Memory B cell (primary cell): ENCODE measurements at regions not wholly inside any gene's neighbourhood (a gene's known extent, or its start where the extent isn't known, plus 50 kb on each side); places are given as distances from the start of the nearest gene placed in this dataset.
A peak's percentile ranks its signal among the peaks of the same experiment; 100 is the strongest.
"Not testable (repeated sequence)": the region's sequence is repeated elsewhere in the genome, so short reads cannot be mapped to it uniquely, and the experiment has no call there.

Experiments used
- ATAC-seq: fragments of 150-1000 bp; cut with Tn5 transposase; 2 replicates; pipeline ENCODE4 v1.10.0; 2021; ENCODE audit warnings: low read depth, mild to moderate bottlenecking, moderate library complexity
- DNase-seq, 2 donors: peaks; one replicate each; pipeline ENCODE4 v3.0.0; 2022; ENCODE audit warnings: low spot score in 2 of 2
- H3K27ac Mint-ChIP-seq: one replicate; pipeline ENCODE4 v1.8.0; 2022; ENCODE audit warnings: mild to moderate bottlenecking, moderate library complexity, mixed read lengths
- H3K27me3 Mint-ChIP-seq: one replicate; pipeline ENCODE4 v1.8.0; 2022; ENCODE audit warnings: mixed read lengths
- H3K36me3 Mint-ChIP-seq: one replicate; pipeline ENCODE4 v1.8.0; 2022; ENCODE audit warnings: mild to moderate bottlenecking, mixed read lengths
- H3K4me1 Mint-ChIP-seq: one replicate; pipeline ENCODE4 v1.8.0; 2022; ENCODE audit warnings: mixed read lengths
- H3K4me3 Mint-ChIP-seq: one replicate; pipeline ENCODE4 v1.8.0; 2022; ENCODE audit warnings: mild to moderate bottlenecking, moderate library complexity, mixed read lengths
- H3K9me3 Mint-ChIP-seq: one replicate; pipeline ENCODE4 v1.8.0; 2022; ENCODE audit warnings: mixed read lengths

GRCh38 chr4:62449538-62449937 is 1249.4 kb downstream of the ADGRL3 start:
- Mint-ChIP-seq H3K4me3 (no peak overlapping the region), H3K9me3 (peaks cover 3% of the 10 kb centered on the region), H3K36me3 (no peaks in the 10 kb centered on the region), H3K27me3 (no peaks in the 10 kb centered on the region), H3K27ac (no peak overlapping the region), H3K4me1 (no peaks in the 10 kb centered on the region)
- DNase-seq = no peak
- ATAC-seq = no peak

- ATAC-seq (no peak), DNase-seq (no peak)
- H3K36me3 Mint-ChIP-seq = no peaks in the 10 kb centered on the region
- no peak overlapping the region for H3K4me3 Mint-ChIP-seq
- H3K4me1 Mint-ChIP-seq = no peaks in the 10 kb centered on the region
- H3K9me3 Mint-ChIP-seq = peaks cover 5% of the 10 kb centered on the region
- H3K27ac Mint-ChIP-seq = no peak overlapping the region
- no peaks in the 10 kb centered on the region for H3K27me3 Mint-ChIP-seq
Measured at GRCh38 chr4:62448911-62449310, 1248.8 kb downstream of the ADGRL3 start.

- H3K4me1 Mint-ChIP-seq = no peaks in the 10 kb centered on the region
- DNase-seq (no peak), ATAC-seq (no peak)
- H3K4me3 Mint-ChIP-seq = no peak overlapping the region
- H3K27ac Mint-ChIP-seq = no peak overlapping the region
- no peaks in the 10 kb centered on the region for H3K36me3 Mint-ChIP-seq
- peaks cover 15% of the 10 kb centered on the region for H3K9me3 Mint-ChIP-seq
- no peaks in the 10 kb centered on the region for H3K27me3 Mint-ChIP-seq
Measured at GRCh38 chr4:62439051-62439450, 1238.9 kb downstream of the ADGRL3 start.

GRCh38 chr4:62434921-62435320 is 1234.8 kb downstream of the ADGRL3 start:
- Mint-ChIP-seq H3K27me3 (no peaks in the 10 kb centered on the region), H3K36me3 (no peaks in the 10 kb centered on the region), H3K4me3 (no peak overlapping the region), H3K9me3 (peaks cover 7% of the 10 kb centered on the region), H3K27ac (no peak overlapping the region), H3K4me1 (no peaks in the 10 kb centered on the region)
- DNase-seq = no peak
- ATAC-seq = no peak

GRCh38 chr4:62431513-62432231 is 1231.5 kb downstream of the ADGRL3 start:
- not testable (repeated sequence) for ATAC-seq, H3K9me3 Mint-ChIP-seq, H3K27ac Mint-ChIP-seq

GRCh38 chr4:62429297-62429696 is 1229.2 kb downstream of the ADGRL3 start:
- no peak overlapping the region for H3K4me3 Mint-ChIP-seq
- ATAC-seq = no peak
- no peaks in the 10 kb centered on the region for H3K36me3 Mint-ChIP-seq
- H3K27ac Mint-ChIP-seq = no peak overlapping the region
- no peak for DNase-seq
- no peaks in the 10 kb centered on the region for H3K27me3 Mint-ChIP-seq
- H3K4me1 Mint-ChIP-seq = no peaks in the 10 kb centered on the region
- peaks cover 4% of the 10 kb centered on the region for H3K9me3 Mint-ChIP-seq

More at GRCh38 chr4:62431513-62432231, 1231.5 kb downstream of the ADGRL3 start:
- H3K36me3 Mint-ChIP-seq, DNase-seq, H3K27me3 Mint-ChIP-seq, H3K4me3 Mint-ChIP-seq, H3K4me1 Mint-ChIP-seq: not testable (repeated sequence)

GRCh38 chr4:62415256-62415655 is 1215.1 kb downstream of the ADGRL3 start:
- H3K9me3 Mint-ChIP-seq = peaks cover 9% of the 10 kb centered on the region
- no peak for DNase-seq
- H3K4me1 Mint-ChIP-seq = no peaks in the 10 kb centered on the region
- H3K27me3 Mint-ChIP-seq = no peaks in the 10 kb centered on the region
- H3K36me3 Mint-ChIP-seq = no peaks in the 10 kb centered on the region
- H3K4me3 Mint-ChIP-seq = no peak overlapping the region
- H3K27ac Mint-ChIP-seq = no peak overlapping the region
- ATAC-seq = no peak

GRCh38 chr4:62414563-62414962 is 1214.4 kb downstream of the ADGRL3 start:
- no peak for DNase-seq
- peaks cover 10% of the 10 kb centered on the region for H3K9me3 Mint-ChIP-seq
- H3K36me3 Mint-ChIP-seq = no peaks in the 10 kb centered on the region
- ATAC-seq = no peak
- H3K27ac Mint-ChIP-seq = no peak overlapping the region
- H3K4me3 Mint-ChIP-seq = no peak overlapping the region
- H3K27me3 Mint-ChIP-seq = no peaks in the 10 kb centered on the region
- H3K4me1 Mint-ChIP-seq = no peaks in the 10 kb centered on the region

GRCh38 chr4:62410371-62411003 is 1210.4 kb downstream of the ADGRL3 start:
- Mint-ChIP-seq H3K4me1 (no peaks in the 10 kb centered on the region), H3K36me3 (no peaks in the 10 kb centered on the region), H3K9me3 (peaks cover 4% of the 10 kb centered on the region), H3K4me3 (no peak overlapping the region), H3K27me3 (no peaks in the 10 kb centered on the region), H3K27ac (no peak overlapping the region)
- no peak for ATAC-seq
- DNase-seq = no peak

GRCh38 chr4:62408454-62408853 is 1208.3 kb downstream of the ADGRL3 start:
- Mint-ChIP-seq H3K4me1 (no peaks in the 10 kb centered on the region), H3K27me3 (no peaks in the 10 kb centered on the region), H3K27ac (no peak overlapping the region), H3K36me3 (no peaks in the 10 kb centered on the region), H3K4me3 (no peak overlapping the region), H3K9me3 (peaks cover 6% of the 10 kb centered on the region)
- ATAC-seq (no peak), DNase-seq (no peak)

- Mint-ChIP-seq H3K4me3 (no peak overlapping the region), H3K9me3 (peaks cover 6% of the 10 kb centered on the region), H3K36me3 (no peaks in the 10 kb centered on the region), H3K27ac (no peak overlapping the region), H3K27me3 (no peaks in the 10 kb centered on the region), H3K4me1 (no peaks in the 10 kb centered on the region)
- ATAC-seq (no peak), DNase-seq (no peak)
Measured at GRCh38 chr4:62407534-62407933, 1207.4 kb downstream of the ADGRL3 start.

GRCh38 chr4:62402088-62402806 is 1202.1 kb downstream of the ADGRL3 start:
- ATAC-seq (no peak), DNase-seq (no peak)
- Mint-ChIP-seq H3K27ac (no peak overlapping the region), H3K36me3 (no peaks in the 10 kb centered on the region), H3K9me3 (peaks cover 2% of the 10 kb centered on the region), H3K4me1 (no peaks in the 10 kb centered on the region), H3K4me3 (no peak overlapping the region), H3K27me3 (no peaks in the 10 kb centered on the region)

GRCh38 chr4:62399242-62399641 is 1199.1 kb downstream of the ADGRL3 start:
- no peak for DNase-seq
- Mint-ChIP-seq H3K27me3 (no peaks in the 10 kb centered on the region), H3K36me3 (no peaks in the 10 kb centered on the region), H3K27ac (no peak overlapping the region), H3K4me1 (no peaks in the 10 kb centered on the region), H3K4me3 (peak overlapping the region; percentile 14), H3K9me3 (no peaks in the 10 kb centered on the region)
- no peak for ATAC-seq

GRCh38 chr4:62398318-62398717 is 1198.2 kb downstream of the ADGRL3 start:
- no peaks in the 10 kb centered on the region for H3K27me3 Mint-ChIP-seq
- H3K4me1 Mint-ChIP-seq = no peaks in the 10 kb centered on the region
- no peak overlapping the region for H3K27ac Mint-ChIP-seq
- ATAC-seq = no peak
- H3K4me3 Mint-ChIP-seq = no peak overlapping the region
- no peak for DNase-seq
- no peaks in the 10 kb centered on the region for H3K9me3 Mint-ChIP-seq
- no peaks in the 10 kb centered on the region for H3K36me3 Mint-ChIP-seq
